Bronchial epithelial cell (primary cell): ENCODE measurements at regions not wholly inside any gene's neighbourhood (a gene's known extent, or its start where the extent isn't known, plus 50 kb on each side); places are given as distances from the start of the nearest gene placed in this dataset.

Experiments
- DNase-seq: peaks from one replicate; pipeline ENCODE4 v3.0.0-alpha.2; 2010; ENCODE audit warnings: low read depth
- FAIRE-seq: peaks from 2 replicates; lab custom pipeline; 2011; peaks lifted over from hg19 to GRCh38; lab: Jason Lieb, UNC
- H3K27me3 ChIP-seq: 2 replicates; pipeline ENCODE4 v1.5.1; 2011; ENCODE audit warnings: low read length; ENCODE audit not compliant: control insufficient read depth, insufficient read depth
- H3K36me3 ChIP-seq: 2 replicates; pipeline ENCODE4 v1.5.1; 2011; ENCODE audit warnings: low read length; ENCODE audit not compliant: control insufficient read depth, insufficient read depth
- H3K4me3 ChIP-seq: 2 replicates; pipeline ENCODE4 v1.5.1; 2011; ENCODE audit warnings: mild to moderate bottlenecking, low read depth, low read length, control low read depth
- TF ChIP-seq, protein P1 (sequence below): IDR thresholded peaks from 2 replicates; pipeline ENCODE4 v1.5.1; 2011; ENCODE audit warnings: mild to moderate bottlenecking, moderate library complexity, low read length, control low read depth, inconsistent platforms; ENCODE audit not compliant: insufficient read depth, severe bottlenecking

DNA sequence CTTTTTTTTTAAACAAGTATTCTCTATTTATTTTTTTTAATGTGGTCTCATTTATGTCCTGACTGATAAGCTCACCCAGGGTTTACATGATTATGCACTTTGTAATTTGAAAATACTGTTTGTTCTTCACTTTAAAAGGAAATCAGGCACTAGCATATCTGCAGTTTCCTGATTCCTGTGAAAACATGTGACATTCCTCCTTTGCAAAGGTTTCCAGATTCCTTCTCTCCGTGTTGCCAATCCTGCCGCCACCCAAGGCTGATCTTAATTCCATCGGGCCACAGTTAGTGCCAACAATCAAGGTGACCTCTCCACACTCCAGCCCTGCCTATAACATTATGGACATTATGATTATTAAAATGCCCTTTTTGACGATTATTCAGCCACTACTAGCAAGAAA is 225.4 kb downstream of the PCDH7 start:
- H3K4me3 ChIP-seq, result no peak overlapping the region
- FAIRE-seq, result no peak
- no peaks in the 10 kb centered on the region for H3K27me3 ChIP-seq
- DNase-seq, result peak; percentile 47
- H3K36me3 ChIP-seq, result no peaks in the 10 kb centered on the region
- TF ChIP-seq, protein P1, sequence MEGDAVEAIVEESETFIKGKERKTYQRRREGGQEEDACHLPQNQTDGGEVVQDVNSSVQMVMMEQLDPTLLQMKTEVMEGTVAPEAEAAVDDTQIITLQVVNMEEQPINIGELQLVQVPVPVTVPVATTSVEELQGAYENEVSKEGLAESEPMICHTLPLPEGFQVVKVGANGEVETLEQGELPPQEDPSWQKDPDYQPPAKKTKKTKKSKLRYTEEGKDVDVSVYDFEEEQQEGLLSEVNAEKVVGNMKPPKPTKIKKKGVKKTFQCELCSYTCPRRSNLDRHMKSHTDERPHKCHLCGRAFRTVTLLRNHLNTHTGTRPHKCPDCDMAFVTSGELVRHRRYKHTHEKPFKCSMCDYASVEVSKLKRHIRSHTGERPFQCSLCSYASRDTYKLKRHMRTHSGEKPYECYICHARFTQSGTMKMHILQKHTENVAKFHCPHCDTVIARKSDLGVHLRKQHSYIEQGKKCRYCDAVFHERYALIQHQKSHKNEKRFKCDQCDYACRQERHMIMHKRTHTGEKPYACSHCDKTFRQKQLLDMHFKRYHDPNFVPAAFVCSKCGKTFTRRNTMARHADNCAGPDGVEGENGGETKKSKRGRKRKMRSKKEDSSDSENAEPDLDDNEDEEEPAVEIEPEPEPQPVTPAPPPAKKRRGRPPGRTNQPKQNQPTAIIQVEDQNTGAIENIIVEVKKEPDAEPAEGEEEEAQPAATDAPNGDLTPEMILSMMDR, result no peak

DNA sequence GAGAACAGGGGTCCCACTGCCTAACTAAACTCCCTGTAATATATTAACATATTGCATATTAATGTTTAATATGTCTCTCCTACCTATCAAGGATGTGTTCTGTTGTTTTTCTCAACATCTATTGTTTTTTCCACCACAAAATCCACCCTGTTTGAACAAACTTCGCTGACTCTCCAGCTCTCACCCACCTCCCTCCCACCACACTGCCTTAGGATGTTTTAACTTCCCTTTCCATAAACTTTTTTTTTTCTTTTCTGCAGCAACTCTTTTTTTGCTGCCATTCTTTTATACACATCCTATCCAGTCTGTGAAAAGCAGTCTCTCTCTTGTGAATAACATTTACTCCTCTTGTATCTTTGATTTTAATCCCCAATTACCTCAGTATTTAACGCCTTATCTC is 226.1 kb downstream of the PCDH7 start:
- no peak for DNase-seq
- TF ChIP-seq, protein P1, result no peak
- Histone ChIP-seq H3K36me3 (no peaks in the 10 kb centered on the region), H3K4me3 (no peak overlapping the region), H3K27me3 (no peaks in the 10 kb centered on the region)
- FAIRE-seq, result no peak

DNA sequence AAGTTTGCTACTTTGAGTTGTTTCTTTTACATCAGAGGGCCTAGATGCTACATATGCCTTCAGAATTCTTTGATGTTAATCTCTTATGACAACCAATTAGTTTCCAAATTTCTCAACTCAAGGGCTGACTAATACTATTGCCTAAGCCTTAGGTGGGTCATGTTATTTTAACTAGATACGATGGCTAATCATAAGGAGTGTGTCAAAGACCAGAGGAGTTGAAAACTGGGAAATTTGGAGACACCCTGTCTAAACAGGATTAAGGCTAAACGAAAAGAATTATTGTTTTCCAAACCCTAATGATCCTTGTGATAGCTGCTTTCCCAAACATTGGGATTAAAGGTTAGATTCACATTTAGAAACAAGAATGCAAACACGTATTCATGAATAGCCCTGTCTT is 228.5 kb downstream of the PCDH7 start:
- no peak overlapping the region for H3K4me3 ChIP-seq
- no peaks in the 10 kb centered on the region for H3K36me3 ChIP-seq
- DNase-seq (peak; percentile 97), FAIRE-seq (no peak)
- H3K27me3 ChIP-seq, result no peaks in the 10 kb centered on the region
- TF ChIP-seq, protein P1, result no peak

DNA sequence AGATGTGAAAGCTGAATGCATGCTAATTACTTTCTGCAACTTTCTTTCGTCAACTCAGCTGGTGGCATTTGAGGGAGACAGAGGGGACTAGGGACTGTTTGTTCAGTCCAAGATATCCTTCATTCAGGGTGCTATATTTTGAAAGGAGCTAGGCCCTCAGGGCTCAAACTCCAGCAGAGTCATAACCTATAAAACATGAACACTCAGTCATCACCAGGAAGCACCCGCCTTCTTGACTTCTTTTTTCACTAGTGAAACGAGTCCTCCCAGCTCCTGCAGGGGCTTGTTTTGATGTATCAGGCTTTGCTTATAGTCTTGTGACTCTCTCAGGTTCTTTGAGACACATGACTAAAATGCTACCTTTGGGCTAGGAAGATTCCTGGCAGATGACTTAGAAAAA is 230.6 kb downstream of the PCDH7 start:
- H3K27me3 ChIP-seq, result no peaks in the 10 kb centered on the region
- peak; percentile 99 for FAIRE-seq
- no peak overlapping the region for H3K4me3 ChIP-seq
- peak; percentile 99 for DNase-seq
- no peaks in the 10 kb centered on the region for H3K36me3 ChIP-seq
- TF ChIP-seq, protein P1, result no peak

DNA sequence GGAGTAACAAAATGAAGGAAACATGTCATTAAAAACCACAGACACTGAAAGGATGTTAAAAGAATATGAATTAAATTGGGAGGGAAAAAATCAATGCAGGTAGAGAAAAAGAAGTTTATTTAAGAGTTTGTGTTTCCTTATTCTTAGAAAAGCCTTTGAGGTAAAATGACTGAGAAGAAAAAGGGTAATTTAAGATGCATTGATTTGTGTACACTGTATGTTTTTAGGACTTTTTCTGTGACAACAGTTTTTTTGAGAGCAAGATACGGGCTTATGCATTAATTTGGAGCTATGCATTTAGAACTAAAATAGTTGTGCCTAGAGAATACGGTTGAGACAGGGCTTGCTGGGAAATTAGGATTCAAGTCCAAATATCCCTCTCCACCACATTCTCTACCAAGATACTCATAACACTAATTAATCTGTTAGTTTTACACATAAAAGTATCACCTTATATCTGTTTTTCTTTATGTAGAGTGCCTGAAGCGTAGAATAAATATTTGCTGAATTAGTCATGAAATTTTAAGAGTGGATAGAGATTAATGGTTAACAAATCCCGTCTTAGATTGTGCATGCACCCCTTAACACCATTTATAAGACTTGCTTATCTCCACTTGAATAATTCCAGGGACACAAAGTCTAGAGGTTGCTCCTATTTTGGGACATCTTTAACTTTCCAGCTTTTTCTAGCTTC is 232.5 kb downstream of the PCDH7 start:
- FAIRE-seq (no peak), DNase-seq (peak; percentile 73)
- Histone ChIP-seq H3K4me3 (no peak overlapping the region), H3K27me3 (no peaks in the 10 kb centered on the region), H3K36me3 (no peaks in the 10 kb centered on the region)
- TF ChIP-seq, protein P1, result no peak

DNA sequence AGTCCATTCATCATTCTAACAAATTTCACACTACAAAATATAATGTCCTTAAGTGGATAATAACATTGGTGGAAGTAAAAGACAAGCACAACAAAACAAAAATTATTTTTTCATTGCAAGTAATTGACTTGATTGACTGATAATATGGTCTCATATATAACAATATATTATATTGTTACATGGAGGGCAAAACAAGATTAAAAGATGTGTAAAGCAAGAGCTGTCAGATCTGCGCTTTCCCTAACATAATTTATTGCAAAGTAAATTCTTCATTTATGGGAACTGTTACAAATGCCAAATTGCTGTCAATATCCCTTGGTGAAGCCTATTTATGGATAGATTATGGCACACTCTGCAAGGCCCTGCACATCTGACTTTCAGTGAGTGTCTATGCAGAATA is 233.6 kb downstream of the PCDH7 start:
- FAIRE-seq, result no peak

More for the DNA sequence above, 233.6 kb downstream of the PCDH7 start:
- Histone ChIP-seq H3K36me3 (no peaks in the 10 kb centered on the region), H3K27me3 (no peaks in the 10 kb centered on the region), H3K4me3 (no peak overlapping the region)
- TF ChIP-seq, protein P1, result no peak
- DNase-seq, result no peak
